Ishikawa (cell line): ENCODE measurements at regions not wholly inside any gene's neighbourhood (a gene's known extent, or its start where the extent isn't known, plus 50 kb on each side); places are given as distances from the start of the nearest gene placed in this dataset.

Source experiments
- CEBPB ChIP-seq: IDR thresholded peaks from 2 replicates; pipeline ENCODE4 v1.6.1; 2012
- CREB1 ChIP-seq: IDR thresholded peaks from 2 replicates; pipeline ENCODE4 v1.6.1; 2012; ENCODE audit warnings: low read depth
- EGR1 ChIP-seq: IDR thresholded peaks from 2 replicates; pipeline ENCODE4 v1.6.1; 2012
- EP300 ChIP-seq: IDR thresholded peaks from 2 replicates; pipeline ENCODE4 v1.6.1; 2012; ENCODE audit warnings: borderline replicate concordance
- FOXM1 ChIP-seq: IDR thresholded peaks from 2 replicates; pipeline ENCODE4 v1.6.1; 2012; ENCODE audit warnings: low read depth, borderline replicate concordance
- MAX ChIP-seq: IDR thresholded peaks from 2 replicates; pipeline ENCODE4 v1.6.1; 2012
- NFIC ChIP-seq: IDR thresholded peaks from 2 replicates; pipeline ENCODE4 v1.6.1; 2012
- RAD21 ChIP-seq: IDR thresholded peaks from 2 replicates; pipeline ENCODE4 v1.6.1; 2012; ENCODE audit warnings: low read depth
- REST ChIP-seq: IDR thresholded peaks from 2 replicates; pipeline ENCODE4 v1.6.1; 2012; ENCODE audit warnings: low read depth, mild to moderate bottlenecking
- TAF1 ChIP-seq: IDR thresholded peaks from 2 replicates; pipeline ENCODE4 v1.6.1; 2012; ENCODE audit warnings: low read depth, mild to moderate bottlenecking
- TCF12 ChIP-seq: IDR thresholded peaks from 2 replicates; pipeline ENCODE4 v1.6.1; 2012; ENCODE audit warnings: low read depth
- TEAD4 ChIP-seq: IDR thresholded peaks from 2 replicates; pipeline ENCODE4 v1.6.1; 2012
- USF1 ChIP-seq: IDR thresholded peaks from 2 replicates; pipeline ENCODE4 v1.6.1; 2012
- YY1 ChIP-seq: IDR thresholded peaks from 2 replicates; pipeline ENCODE4 v1.6.1; 2012; ENCODE audit warnings: low read depth
- ZBTB7A ChIP-seq: IDR thresholded peaks from 2 replicates; pipeline ENCODE4 v1.6.1; 2012; ENCODE audit warnings: low read depth

GRCh38 chr11:87399341-87399740, 361.6 kb downstream of the TMEM135 start:
- no peak for TF ChIP-seq CREB1
- no peak for TF ChIP-seq TCF12
- no peak for TF ChIP-seq TEAD4

GRCh38 chr11:87398931-87399330, 361.2 kb downstream of the TMEM135 start:
- TF ChIP-seq USF1 (no peak), MAX (no peak), TCF12 (no peak), ZBTB7A (no peak), CEBPB (no peak), NFIC (no peak), REST (no peak), EP300 (no peak), YY1 (no peak), EGR1 (no peak), CREB1 (no peak), TEAD4 (no peak), RAD21 (no peak), TAF1 (no peak), FOXM1 (no peak)

GRCh38 chr11:87397011-87397865, 359.5 kb downstream of the TMEM135 start:
- TF ChIP-seq CEBPB: no peak
- no peak for TF ChIP-seq TCF12
- TF ChIP-seq FOXM1: no peak
- TF ChIP-seq USF1: no peak
- TF ChIP-seq RAD21: no peak
- no peak for TF ChIP-seq MAX
- TF ChIP-seq ZBTB7A: no peak
- no peak for TF ChIP-seq NFIC
- TF ChIP-seq CREB1: no peak
- no peak for TF ChIP-seq YY1
- TF ChIP-seq TAF1: no peak
- TF ChIP-seq EGR1: no peak

- TF ChIP-seq USF1: no peak
- TF ChIP-seq CREB1: no peak
- no peak for TF ChIP-seq ZBTB7A
- TF ChIP-seq EGR1: no peak
These were observed 357.2 kb downstream of the TMEM135 start for GRCh38 chr11:87394924-87395323.

GRCh38 chr11:87392665-87393064, 354.9 kb downstream of the TMEM135 start:
- TF ChIP-seq CEBPB (no peak), REST (no peak)

GRCh38 chr11:87391496-87391895, 353.8 kb downstream of the TMEM135 start:
- no peak for TF ChIP-seq TCF12
- TF ChIP-seq RAD21: no peak
- no peak for TF ChIP-seq CEBPB
- TF ChIP-seq TAF1: no peak
- TF ChIP-seq EP300: no peak
- no peak for TF ChIP-seq CREB1
- no peak for TF ChIP-seq EGR1
- no peak for TF ChIP-seq USF1
